Upper lobe of right lung (tissue), 1 donor: ENCODE measurements at regions not wholly inside any gene's neighbourhood (a gene's known extent, or its start where the extent isn't known, plus 50 kb on each side); places are given as distances from the start of the nearest gene placed in this dataset.
"Not testable (repeated sequence)": the region's sequence is repeated elsewhere in the genome, so short reads cannot be mapped to it uniquely, and the experiment has no call there.

Experiments used
- ATAC-seq: fragments of 200-7000 bp; cut with Tn5 transposase; one replicate; pipeline ENCODE4 v1.9.1; 2020; ENCODE audit warnings: mild to moderate bottlenecking, moderate library complexity
- DNase-seq: peaks from one replicate; pipeline ENCODE4 v3.0.0-alpha.2; 2020
- H3K27ac ChIP-seq: fragments of 200-600 bp; one replicate; pipeline ENCODE4 v1.8.0; 2022
- H3K27me3 ChIP-seq: fragments of 200-600 bp; one replicate; pipeline ENCODE4 v1.8.0; 2022; ENCODE audit warnings: mild to moderate bottlenecking
- H3K36me3 ChIP-seq: fragments of 200-600 bp; one replicate; pipeline ENCODE4 v1.8.0; 2022
- H3K4me1 ChIP-seq: fragments of 200-600 bp; one replicate; pipeline ENCODE4 v1.8.0; 2022
- H3K4me3 ChIP-seq: fragments of 200-600 bp; one replicate; pipeline ENCODE4 v1.8.0; 2022; ENCODE audit warnings: mild to moderate bottlenecking
- H3K9me3 ChIP-seq: fragments of 200-600 bp; one replicate; pipeline ENCODE4 v1.8.0; 2022
- intact Hi-C: fragments of 100-400 bp; cut with DNase I; formaldehyde crosslinking; loops from one replicate; pipeline ENCODE4 v1.11.0; 2022
- TF ChIP-seq, protein P1 (sequence below): fragments of 200-600 bp; IDR thresholded peaks from one replicate; pipeline ENCODE4 v1.8.0; 2022; ENCODE audit warnings: antibody characterized with exemption
- donor health status: DM: no; HTN: yes; CAD: no; lungs with severe emphysema.

DNA sequence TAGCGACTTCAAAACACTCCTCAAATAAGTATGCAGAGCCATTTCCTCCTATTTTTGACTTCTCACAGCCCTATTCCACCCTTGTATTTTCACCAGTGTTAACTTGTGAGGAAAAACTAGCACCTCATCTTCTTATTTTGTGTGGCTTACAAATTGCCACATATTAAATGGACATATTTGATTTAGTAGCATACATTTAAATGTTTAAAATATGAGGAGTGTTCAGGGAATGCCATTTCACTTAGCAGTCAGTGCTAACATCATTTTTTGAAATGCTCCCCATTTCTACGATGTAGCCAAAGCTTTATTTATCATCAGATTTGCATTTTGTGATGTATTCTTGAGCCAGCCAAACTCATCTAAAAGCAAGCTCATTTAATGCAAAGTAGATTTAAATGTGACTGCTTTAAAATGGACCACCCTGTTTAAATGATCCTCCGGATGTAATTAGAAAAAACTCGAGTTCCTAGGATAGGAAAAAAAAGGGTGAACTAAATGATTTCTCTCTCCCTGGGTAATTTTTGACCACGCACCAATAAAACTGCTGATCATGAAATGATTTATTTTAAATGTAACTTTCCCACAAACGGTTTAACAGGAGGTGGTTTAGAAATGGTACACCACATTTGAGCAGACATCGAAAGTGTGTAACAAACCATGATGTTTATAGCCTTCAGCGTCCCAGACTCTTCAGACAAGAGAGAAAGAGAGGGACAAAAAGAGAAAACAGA, 172.6 kb downstream of the CD83 start:
- no peak overlapping the region for H3K27ac ChIP-seq
- H3K9me3 ChIP-seq: no peaks in the 10 kb centered on the region
- intact Hi-C loops: no loop called here
- no peak for ATAC-seq
- no peak for DNase-seq
- no peaks in the 10 kb centered on the region for H3K4me1 ChIP-seq
- no peaks in the 10 kb centered on the region for H3K27me3 ChIP-seq
- H3K4me3 ChIP-seq: no peak overlapping the region
- TF ChIP-seq, protein P1, sequence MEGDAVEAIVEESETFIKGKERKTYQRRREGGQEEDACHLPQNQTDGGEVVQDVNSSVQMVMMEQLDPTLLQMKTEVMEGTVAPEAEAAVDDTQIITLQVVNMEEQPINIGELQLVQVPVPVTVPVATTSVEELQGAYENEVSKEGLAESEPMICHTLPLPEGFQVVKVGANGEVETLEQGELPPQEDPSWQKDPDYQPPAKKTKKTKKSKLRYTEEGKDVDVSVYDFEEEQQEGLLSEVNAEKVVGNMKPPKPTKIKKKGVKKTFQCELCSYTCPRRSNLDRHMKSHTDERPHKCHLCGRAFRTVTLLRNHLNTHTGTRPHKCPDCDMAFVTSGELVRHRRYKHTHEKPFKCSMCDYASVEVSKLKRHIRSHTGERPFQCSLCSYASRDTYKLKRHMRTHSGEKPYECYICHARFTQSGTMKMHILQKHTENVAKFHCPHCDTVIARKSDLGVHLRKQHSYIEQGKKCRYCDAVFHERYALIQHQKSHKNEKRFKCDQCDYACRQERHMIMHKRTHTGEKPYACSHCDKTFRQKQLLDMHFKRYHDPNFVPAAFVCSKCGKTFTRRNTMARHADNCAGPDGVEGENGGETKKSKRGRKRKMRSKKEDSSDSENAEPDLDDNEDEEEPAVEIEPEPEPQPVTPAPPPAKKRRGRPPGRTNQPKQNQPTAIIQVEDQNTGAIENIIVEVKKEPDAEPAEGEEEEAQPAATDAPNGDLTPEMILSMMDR: no peak
- H3K36me3 ChIP-seq: no peaks in the 10 kb centered on the region

DNA sequence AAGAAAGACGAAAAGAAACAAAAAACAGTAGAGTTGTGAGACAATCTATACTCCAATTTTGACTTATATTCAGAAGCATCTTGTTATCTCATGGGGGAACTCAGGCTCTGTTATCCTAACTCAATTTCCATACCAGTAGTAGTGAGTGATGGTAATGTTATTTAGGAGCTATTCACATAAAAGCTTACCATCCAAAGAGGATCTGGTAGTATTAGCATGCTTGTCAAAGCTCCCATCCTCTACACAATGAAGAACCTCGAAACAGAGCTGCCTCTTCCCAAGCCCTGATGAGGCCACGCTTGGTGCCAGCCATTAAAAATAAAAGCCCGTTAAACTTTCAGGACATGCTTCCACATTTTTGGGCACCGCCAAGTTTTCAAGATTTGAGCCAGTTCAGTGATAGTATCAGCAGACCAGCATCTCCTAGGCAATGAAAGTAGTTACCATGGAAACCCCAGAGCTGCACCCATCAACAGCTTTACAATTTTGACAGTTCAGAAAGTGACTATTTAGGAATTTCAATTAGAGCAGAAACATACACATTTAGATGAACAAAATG, 173.3 kb downstream of the CD83 start:
- H3K27ac ChIP-seq: no peak overlapping the region
- no peak overlapping the region for H3K4me3 ChIP-seq
- intact Hi-C loops: no loop called here
- DNase-seq (no peak), ATAC-seq (no peak)
- H3K36me3 ChIP-seq: no peaks in the 10 kb centered on the region
- TF ChIP-seq, protein P1: no peak
- H3K4me1 ChIP-seq: no peaks in the 10 kb centered on the region
- H3K9me3 ChIP-seq: no peaks in the 10 kb centered on the region
- no peaks in the 10 kb centered on the region for H3K27me3 ChIP-seq

DNA sequence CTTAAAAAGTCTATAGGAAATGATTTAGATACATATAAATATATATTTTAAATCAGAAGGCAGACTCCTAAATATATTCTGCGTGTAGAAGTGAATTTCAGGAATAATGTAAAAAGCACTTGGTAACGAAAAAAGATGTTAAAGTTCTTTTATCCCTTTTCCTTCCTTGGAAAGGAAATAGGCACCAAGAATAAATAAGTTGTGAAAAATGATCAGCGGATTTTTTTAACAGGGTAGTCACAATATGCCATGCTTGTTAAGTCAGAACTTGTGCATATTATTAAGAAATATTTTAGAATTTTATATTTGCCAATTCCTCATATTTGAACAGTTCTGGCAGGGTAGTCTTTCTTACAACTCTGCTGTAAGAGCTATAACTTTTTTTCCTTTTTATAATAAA, 173.8 kb downstream of the CD83 start:
- no peak for DNase-seq
- Histone ChIP-seq H3K4me1 (no peaks in the 10 kb centered on the region), H3K27me3 (no peaks in the 10 kb centered on the region), H3K36me3 (no peaks in the 10 kb centered on the region), H3K4me3 (no peak overlapping the region), H3K9me3 (no peaks in the 10 kb centered on the region), H3K27ac (no peak overlapping the region)
- no peak for ATAC-seq
- TF ChIP-seq, protein P1: no peak
- intact Hi-C loops: no loop called here

DNA sequence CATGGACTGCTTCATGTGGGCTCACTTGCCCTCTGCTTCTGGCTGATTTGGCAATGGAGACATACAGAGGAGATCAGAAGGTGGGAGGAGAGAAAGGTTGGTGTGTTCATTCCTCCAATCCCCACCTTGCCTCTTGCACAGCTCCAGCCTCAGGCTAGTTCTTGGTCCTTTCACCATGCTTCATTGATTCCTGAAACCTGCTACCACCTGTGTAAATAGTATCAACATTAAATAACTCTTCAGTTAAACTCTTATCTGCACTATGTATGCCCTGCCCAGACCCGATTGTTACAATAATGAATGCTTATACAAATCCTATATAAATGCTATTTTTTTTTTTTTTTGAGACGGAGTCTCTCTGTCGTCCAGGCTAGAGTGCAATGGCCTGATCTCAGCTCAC, 174.5 kb downstream of the CD83 start:
- Histone ChIP-seq H3K4me3 (no peak overlapping the region), H3K9me3 (no peaks in the 10 kb centered on the region), H3K36me3 (no peaks in the 10 kb centered on the region), H3K27ac (no peak overlapping the region), H3K4me1 (no peaks in the 10 kb centered on the region), H3K27me3 (no peaks in the 10 kb centered on the region)
- intact Hi-C loops: no loop called here
- ATAC-seq: no peak
- TF ChIP-seq, protein P1: no peak
- no peak for DNase-seq

DNA sequence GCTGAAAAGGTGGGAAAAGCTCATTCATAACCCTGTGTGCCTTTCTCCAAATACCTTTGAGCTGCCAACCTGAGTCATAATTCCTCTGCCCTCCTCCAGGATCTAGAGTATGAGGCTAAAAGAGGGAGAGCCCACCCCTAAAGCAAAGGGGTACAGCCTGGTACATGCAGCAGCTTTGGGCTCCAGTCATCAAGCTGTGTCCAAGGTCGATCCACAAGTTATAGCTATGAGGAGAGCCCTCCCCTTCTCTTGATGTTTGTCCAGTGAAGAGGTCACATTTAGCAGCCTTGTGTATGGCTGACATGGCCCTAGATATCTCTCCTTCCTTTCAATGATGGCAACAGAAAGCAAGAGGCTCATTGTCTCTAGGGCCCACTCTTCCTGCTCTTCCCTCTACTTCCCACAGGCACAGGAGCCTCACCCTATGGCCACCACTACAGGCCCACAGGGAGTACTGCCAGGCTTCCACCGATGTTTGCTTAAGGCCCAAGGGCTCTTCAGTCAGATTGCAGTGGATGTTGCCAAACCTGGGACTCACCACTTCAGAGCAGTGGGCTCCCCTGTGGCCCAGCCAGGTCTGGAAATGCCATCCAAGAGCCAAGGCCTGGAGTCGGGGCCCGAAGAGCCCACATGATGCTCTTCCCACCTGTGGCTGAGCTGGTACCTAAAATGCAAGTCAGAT, 176.8 kb downstream of the CD83 start:
- DNase-seq (peak; percentile 80), ATAC-seq (peak; percentile 97)
- Histone ChIP-seq H3K27me3 (no peaks in the 10 kb centered on the region), H3K27ac (no peak overlapping the region), H3K4me1 (no peaks in the 10 kb centered on the region), H3K4me3 (no peak overlapping the region), H3K9me3 (no peaks in the 10 kb centered on the region), H3K36me3 (no peaks in the 10 kb centered on the region)
- TF ChIP-seq, protein P1: no peak
- intact Hi-C loops: no loop called here

DNA sequence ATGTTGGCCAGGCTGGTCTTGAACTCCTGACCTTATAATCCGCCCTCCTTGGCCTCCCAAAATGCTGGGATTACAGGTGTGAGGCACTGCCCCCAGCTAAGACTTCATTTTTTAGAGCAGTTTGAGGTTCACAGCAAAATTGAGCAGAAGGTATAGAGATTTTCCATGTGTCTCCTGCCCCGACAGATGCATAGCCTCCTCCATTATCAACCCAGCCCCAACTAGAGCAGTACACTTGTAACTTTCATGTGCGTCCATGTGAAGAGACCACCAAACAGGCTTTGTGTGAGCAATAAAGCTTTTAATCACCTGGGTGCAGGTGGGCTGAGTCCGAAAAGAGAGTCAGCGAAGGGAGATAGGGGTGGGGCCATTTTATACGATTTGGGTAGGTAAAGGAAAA, 179.1 kb downstream of the CD83 start:
- H3K4me1 ChIP-seq, H3K36me3 ChIP-seq, intact Hi-C loops, H3K9me3 ChIP-seq, H3K4me3 ChIP-seq, H3K27me3 ChIP-seq, H3K27ac ChIP-seq, ATAC-seq, DNase-seq: not testable (repeated sequence)

DNA sequence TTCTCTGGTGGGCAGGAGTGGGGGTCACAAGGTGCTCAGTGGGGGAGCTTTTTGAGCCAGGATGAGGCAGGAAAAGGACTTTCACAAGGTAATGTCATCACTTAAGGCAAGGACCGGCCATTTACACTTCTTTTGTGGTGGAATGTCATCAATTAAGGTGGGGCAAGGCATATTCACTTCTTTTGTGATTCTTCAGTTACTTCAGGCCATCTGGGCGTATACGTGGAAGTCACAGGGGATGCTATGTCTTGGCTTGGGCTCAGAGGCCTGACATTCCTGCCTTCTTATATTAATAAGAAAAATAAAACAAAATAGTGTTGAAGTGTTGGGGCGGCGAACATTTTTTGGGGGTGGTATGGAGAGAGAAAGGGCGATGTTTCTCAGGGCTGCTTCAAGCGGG, 179.5 kb downstream of the CD83 start:
- H3K27ac ChIP-seq, H3K4me1 ChIP-seq, H3K4me3 ChIP-seq, H3K9me3 ChIP-seq, H3K36me3 ChIP-seq, DNase-seq, H3K27me3 ChIP-seq, intact Hi-C loops, ATAC-seq: not testable (repeated sequence)

DNA sequence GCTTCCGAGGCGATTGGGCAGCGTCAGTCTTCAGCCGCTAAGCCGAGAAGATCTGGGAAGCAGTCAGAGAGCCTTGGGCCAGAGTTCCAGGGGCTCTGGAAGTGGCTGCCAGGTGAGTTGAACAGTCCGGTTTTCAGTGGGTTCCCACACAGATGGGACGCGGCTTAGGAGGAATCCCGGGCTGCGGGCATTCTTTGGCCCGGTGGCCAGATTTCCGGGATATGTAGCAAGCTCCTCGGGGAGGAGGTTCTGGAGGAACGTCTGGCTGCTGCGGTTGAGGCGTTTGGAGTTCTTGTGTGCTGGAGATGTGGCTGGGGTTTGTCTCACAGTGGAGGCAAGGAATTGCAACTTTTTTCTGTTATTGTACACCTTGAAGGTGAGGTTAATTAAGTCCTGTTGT, 182.6 kb downstream of the CD83 start:
- DNase-seq, H3K27ac ChIP-seq, H3K36me3 ChIP-seq, H3K4me3 ChIP-seq, H3K4me1 ChIP-seq, H3K9me3 ChIP-seq, ATAC-seq, intact Hi-C loops, H3K27me3 ChIP-seq: not testable (repeated sequence)

DNA sequence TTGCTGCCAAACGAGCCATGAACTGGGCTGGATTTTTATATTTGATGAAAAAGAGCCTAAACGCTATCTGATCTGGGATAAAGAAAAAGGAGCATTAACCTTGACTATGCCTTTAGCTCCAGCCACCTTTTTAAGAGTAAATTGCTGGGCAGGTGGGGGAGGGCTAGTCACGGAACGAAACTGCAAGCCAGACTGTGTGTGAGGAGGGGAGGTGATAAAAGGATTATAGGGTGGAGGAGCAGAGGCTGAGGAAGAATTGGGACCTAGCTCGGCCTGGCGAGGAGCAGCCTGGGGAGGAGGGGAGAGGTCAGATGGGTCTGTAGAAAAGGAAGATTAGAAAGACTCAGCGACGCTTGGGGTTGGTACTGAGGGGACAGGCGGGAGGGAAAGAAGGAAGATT, 183.1 kb downstream of the CD83 start:
- H3K27ac ChIP-seq, H3K36me3 ChIP-seq, H3K27me3 ChIP-seq, ATAC-seq, H3K4me1 ChIP-seq, intact Hi-C loops, H3K9me3 ChIP-seq, DNase-seq, H3K4me3 ChIP-seq: not testable (repeated sequence)
